22Rv1 (cell line): ENCODE measurements at regions not wholly inside any gene's neighbourhood (a gene's known extent, or its start where the extent isn't known, plus 50 kb on each side); places are given as distances from the start of the nearest gene placed in this dataset.

ENCODE experiments used
- ZFX ChIP-seq: fragments of 450-650 bp; IDR thresholded peaks from 2 replicates; pipeline ENCODE4 v1.6.1; 2017; ENCODE audit warnings: antibody characterized with exemption, borderline replicate concordance
- TF ChIP-seq, protein P1 (sequence below): fragments of 450-650 bp; IDR thresholded peaks from 2 replicates; pipeline ENCODE4 v1.5.1; 2017; ENCODE audit warnings: mild to moderate bottlenecking

DNA sequence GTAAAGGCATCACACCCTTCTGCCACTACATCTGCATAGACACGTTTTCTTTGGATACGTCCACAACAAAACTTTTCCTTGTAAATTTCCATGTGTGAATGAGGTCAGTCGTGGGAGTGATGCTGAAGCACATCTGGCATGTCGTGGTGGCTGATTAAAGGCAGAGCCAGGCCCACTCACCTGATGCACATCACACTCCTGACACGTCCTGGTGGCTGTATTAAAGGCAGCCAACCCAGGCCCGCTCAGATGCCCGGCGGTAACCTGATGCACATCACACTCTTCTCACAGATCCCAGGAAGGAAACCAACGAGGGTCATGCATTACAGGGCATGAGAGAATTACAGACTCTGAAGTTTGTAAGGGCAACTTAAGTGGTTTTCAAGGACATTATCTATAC, 321.6 kb upstream of the B3GAT1 start:
- TF ChIP-seq, protein P1, sequence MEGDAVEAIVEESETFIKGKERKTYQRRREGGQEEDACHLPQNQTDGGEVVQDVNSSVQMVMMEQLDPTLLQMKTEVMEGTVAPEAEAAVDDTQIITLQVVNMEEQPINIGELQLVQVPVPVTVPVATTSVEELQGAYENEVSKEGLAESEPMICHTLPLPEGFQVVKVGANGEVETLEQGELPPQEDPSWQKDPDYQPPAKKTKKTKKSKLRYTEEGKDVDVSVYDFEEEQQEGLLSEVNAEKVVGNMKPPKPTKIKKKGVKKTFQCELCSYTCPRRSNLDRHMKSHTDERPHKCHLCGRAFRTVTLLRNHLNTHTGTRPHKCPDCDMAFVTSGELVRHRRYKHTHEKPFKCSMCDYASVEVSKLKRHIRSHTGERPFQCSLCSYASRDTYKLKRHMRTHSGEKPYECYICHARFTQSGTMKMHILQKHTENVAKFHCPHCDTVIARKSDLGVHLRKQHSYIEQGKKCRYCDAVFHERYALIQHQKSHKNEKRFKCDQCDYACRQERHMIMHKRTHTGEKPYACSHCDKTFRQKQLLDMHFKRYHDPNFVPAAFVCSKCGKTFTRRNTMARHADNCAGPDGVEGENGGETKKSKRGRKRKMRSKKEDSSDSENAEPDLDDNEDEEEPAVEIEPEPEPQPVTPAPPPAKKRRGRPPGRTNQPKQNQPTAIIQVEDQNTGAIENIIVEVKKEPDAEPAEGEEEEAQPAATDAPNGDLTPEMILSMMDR = no peak
- no peak for TF ChIP-seq ZFX
